ENCODE measurements at regions not wholly inside any gene's neighbourhood (a gene's known extent, or its start where the extent isn't known, plus 50 kb on each side); places are given as distances from the start of the nearest gene placed in this dataset.

- Mint-ChIP-seq H3K27me3 (ENCODE audit: insufficient read depth, unreplicated experiment) (peaks cover 12% of the 10 kb centered on the region), H3K36me3 (ENCODE audit: insufficient read depth, unreplicated experiment) (no peaks in the 10 kb centered on the region), H3K4me3 (ENCODE audit: unreplicated experiment) (no peak overlapping the region), H3K9me3 (ENCODE audit: unreplicated experiment) (peaks cover 11% of the 10 kb centered on the region), H3K4me1 (ENCODE audit: low read depth, unreplicated experiment) (no peaks in the 10 kb centered on the region), H3K27ac (ENCODE audit: unreplicated experiment) (no peak overlapping the region)
- Histone ChIP-seq H3K4me1 (no peaks in the 10 kb centered on the region), H3K36me3 (ENCODE audit: control insufficient read depth, insufficient read depth, low read length) (no peaks in the 10 kb centered on the region), H3K4me3 (ENCODE audit: low read depth, low read length) (no peak overlapping the region), H3K9me3 (peaks cover 9% of the 10 kb centered on the region; the same call in 1 of the 2 replicates), H3K27me3 (replicated peaks; ENCODE audit: control insufficient read depth, insufficient read depth, low read length) (no peaks in the 10 kb centered on the region)
- ChIA-PET CTCF (interaction anchor here (1.6 kb wide), 1 partner anchor 189 kb away, joined by 4 read pairs; no protein-coding TSS in a partner anchor), POLR2A (no interaction called here)
- no peak for TF ChIP-seq CTCF (IDR thresholded peaks at IDR 0.05; ENCODE audit: insufficient read depth in 1 of 2, low read depth in 1 of 2, low read length in 1 of 2, severe bottlenecking in 1 of 2, unreplicated experiment in 1 of 2)
- BruUV-seq (replicated peaks), result no TSS peak
- no peak for DNase-seq
- intact Hi-C loops (cut with micrococcal nuclease; ENCODE audit: unreplicated experiment), result no loop called here
Measured at GRCh38 chr16:86010680-86011141, 111.7 kb downstream of the IRF8 start.

DNA sequence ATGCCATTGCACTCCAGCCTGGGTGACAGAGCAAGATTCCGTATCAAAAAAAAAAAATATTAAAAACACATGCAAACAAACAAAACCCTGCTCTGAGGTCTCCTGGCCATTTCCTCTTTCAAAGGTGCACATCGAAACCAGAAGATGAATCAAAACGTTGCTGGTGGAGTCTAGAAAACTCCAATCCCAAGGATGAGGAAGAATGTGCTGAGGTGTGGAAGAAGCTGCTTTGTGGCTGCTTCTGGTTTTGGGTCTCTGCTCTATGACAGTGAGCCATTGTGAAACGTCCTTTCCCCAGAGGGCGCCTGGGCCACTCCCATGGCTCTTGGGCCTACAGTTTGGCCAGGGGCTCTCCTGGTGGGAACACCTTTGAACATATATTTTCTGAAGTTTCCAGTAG is 112.6 kb downstream of the IRF8 start:
- peak in 1 of 2 experiments; percentile 7 for DNase-seq
- intact Hi-C loops (cut with micrococcal nuclease; ENCODE audit: unreplicated experiment), result no loop called here
- Histone ChIP-seq H3K9me3 (peaks cover under 1% of the 10 kb centered on the region; the same call in 1 of the 2 replicates), H3K27me3 (replicated peaks; ENCODE audit: control insufficient read depth, insufficient read depth, low read length) (no peaks in the 10 kb centered on the region), H3K36me3 (ENCODE audit: control insufficient read depth, insufficient read depth, low read length) (no peaks in the 10 kb centered on the region), H3K4me1 (no peaks in the 10 kb centered on the region), H3K4me3 (ENCODE audit: low read depth, low read length) (no peak overlapping the region)
- H3K4me3 Mint-ChIP-seq (ENCODE audit: unreplicated experiment), result no peak overlapping the region
- H3K9me3 Mint-ChIP-seq (ENCODE audit: unreplicated experiment), result peaks cover 11% of the 10 kb centered on the region
- H3K27ac Mint-ChIP-seq (ENCODE audit: unreplicated experiment), result no peak overlapping the region
- no peak for TF ChIP-seq CTCF (IDR thresholded peaks at IDR 0.05; ENCODE audit: insufficient read depth in 1 of 2, low read depth in 1 of 2, low read length in 1 of 2, severe bottlenecking in 1 of 2, unreplicated experiment in 1 of 2)
- ChIA-PET POLR2A (no interaction called here), CTCF (interaction anchor here (1.6 kb wide), 1 partner anchor 190 kb away, joined by 4 read pairs; no protein-coding TSS in a partner anchor)
- H3K27me3 Mint-ChIP-seq (ENCODE audit: insufficient read depth, unreplicated experiment), result peaks cover 12% of the 10 kb centered on the region
- BruUV-seq (replicated peaks), result no TSS peak
- no peaks in the 10 kb centered on the region for H3K4me1 Mint-ChIP-seq (ENCODE audit: low read depth, unreplicated experiment)
- H3K36me3 Mint-ChIP-seq (ENCODE audit: insufficient read depth, unreplicated experiment), result no peaks in the 10 kb centered on the region

DNA sequence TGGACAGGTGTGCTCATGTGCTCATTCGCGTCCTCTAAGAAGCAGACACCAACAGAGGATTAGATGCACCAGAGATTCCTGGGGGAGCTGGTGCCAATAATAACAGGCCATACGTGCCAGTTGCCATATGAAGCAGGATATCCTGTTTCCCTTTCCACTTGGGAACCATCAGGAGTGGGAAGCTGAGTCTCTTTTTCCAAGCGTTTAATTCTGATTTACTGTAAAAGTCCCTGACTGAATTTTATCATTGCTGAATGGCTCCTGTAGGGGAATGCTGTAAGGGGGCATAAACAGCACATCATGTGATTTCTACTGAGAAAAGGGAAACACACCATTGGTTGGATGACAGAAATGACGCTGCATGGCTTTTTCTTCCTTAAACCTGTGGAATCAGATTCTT is 113.3 kb downstream of the IRF8 start:
- H3K36me3 Mint-ChIP-seq (ENCODE audit: insufficient read depth, unreplicated experiment), result no peaks in the 10 kb centered on the region
- TF ChIP-seq CTCF (IDR thresholded peaks at IDR 0.05; ENCODE audit: insufficient read depth in 1 of 2, low read depth in 1 of 2, low read length in 1 of 2, severe bottlenecking in 1 of 2, unreplicated experiment in 1 of 2), result no peak
- POLR2A ChIA-PET, result no interaction called here
- no peak overlapping the region for H3K27ac Mint-ChIP-seq (ENCODE audit: unreplicated experiment)
- no peaks in the 10 kb centered on the region for H3K36me3 ChIP-seq (ENCODE audit: control insufficient read depth, insufficient read depth, low read length)
- CTCF ChIA-PET, result no interaction called here
- no peak overlapping the region for H3K4me3 Mint-ChIP-seq (ENCODE audit: unreplicated experiment)
- H3K4me3 ChIP-seq (ENCODE audit: low read depth, low read length), result no peak overlapping the region
- H3K9me3 ChIP-seq, result no peaks in the 10 kb centered on the region
- peaks cover 11% of the 10 kb centered on the region for H3K9me3 Mint-ChIP-seq (ENCODE audit: unreplicated experiment)
- intact Hi-C loops (cut with micrococcal nuclease; ENCODE audit: unreplicated experiment), result no loop called here
- peaks cover 12% of the 10 kb centered on the region for H3K27me3 Mint-ChIP-seq (ENCODE audit: insufficient read depth, unreplicated experiment)
- no peaks in the 10 kb centered on the region for H3K27me3 ChIP-seq (replicated peaks; ENCODE audit: control insufficient read depth, insufficient read depth, low read length)
- no TSS peak for BruUV-seq (replicated peaks)
- no peak for DNase-seq
- no peaks in the 10 kb centered on the region for H3K4me1 ChIP-seq
- H3K4me1 Mint-ChIP-seq (ENCODE audit: low read depth, unreplicated experiment), result no peaks in the 10 kb centered on the region
